Mesenchymal stem cell (in vitro differentiated cells and primary cell): ENCODE measurements at regions not wholly inside any gene's neighbourhood (a gene's known extent, or its start where the extent isn't known, plus 50 kb on each side); places are given as distances from the start of the nearest gene placed in this dataset.
"Not testable (repeated sequence)": the region's sequence is repeated elsewhere in the genome, so short reads cannot be mapped to it uniquely, and the experiment has no call there.

Experiments used
- DNase-seq: peaks from one replicate; pipeline ENCODE4 v3.0.0-alpha.2; 2013
- H2AFZ ChIP-seq: one replicate; pipeline ENCODE4 v1.6.1; 2013; ENCODE audit warnings: low read depth, mild to moderate bottlenecking, control low read depth, inconsistent platforms, low read length, moderate library complexity
- H2AK5ac ChIP-seq: 2 replicates; pipeline ENCODE4 v1.6.1; 2013; ENCODE audit warnings: low read length, moderate library complexity, mild to moderate bottlenecking, inconsistent platforms; ENCODE audit not compliant: severe bottlenecking
- H2BK120ac ChIP-seq: one replicate; pipeline ENCODE4 v1.6.1; 2013; ENCODE audit warnings: low read depth, mild to moderate bottlenecking, inconsistent platforms, low read length, moderate library complexity
- H2BK12ac ChIP-seq, 2 experiments: one replicate each; pipeline ENCODE4 v1.6.1; 2013; ENCODE audit warnings: inconsistent platforms in 2 of 2, low read length in 2 of 2, mild to moderate bottlenecking in 2 of 2, moderate library complexity in 2 of 2, control low read depth in 1 of 2
- H2BK15ac ChIP-seq: one replicate; pipeline ENCODE4 v1.6.1; 2013; ENCODE audit warnings: mild to moderate bottlenecking, low read depth, inconsistent platforms; ENCODE audit not compliant: poor library complexity, severe bottlenecking
- H2BK5ac ChIP-seq: 2 replicates; pipeline ENCODE4 v1.6.1; 2013; ENCODE audit warnings: low read depth, mild to moderate bottlenecking, low read length, control low read depth, inconsistent platforms; ENCODE audit not compliant: poor library complexity, severe bottlenecking
- H3K14ac ChIP-seq, 2 experiments: one replicate each; pipeline ENCODE4 v1.6.1; 2013; ENCODE audit warnings: inconsistent platforms in 2 of 2, low read length in 2 of 2, control low read depth in 1 of 2, mild to moderate bottlenecking in 1 of 2, moderate library complexity in 1 of 2
- H3K18ac ChIP-seq, 2 experiments: one replicate each; pipeline ENCODE4 v1.6.1; 2013; ENCODE audit warnings: inconsistent platforms in 2 of 2, low read length in 2 of 2, control low read depth in 1 of 2, low read depth in 1 of 2, mild to moderate bottlenecking in 1 of 2
- H3K23ac ChIP-seq, 2 experiments: one replicate each; pipeline ENCODE4 v1.6.1; 2013; ENCODE audit warnings: inconsistent platforms in 2 of 2, low read length in 2 of 2, mild to moderate bottlenecking in 2 of 2, moderate library complexity in 2 of 2, control low read depth in 1 of 2
- H3K27ac ChIP-seq: 2 replicates; pipeline ENCODE4 v1.5.1; 2013; ENCODE audit warnings: mild to moderate bottlenecking, moderate library complexity, low read length, control low read depth, inconsistent platforms; ENCODE audit not compliant: poor library complexity, severe bottlenecking
- H3K27me3 ChIP-seq, 2 experiments: 2 replicates each; pipeline versions ENCODE4 v1.6.1 to v1.7.0; 2013; ENCODE audit warnings: low read length in 2 of 2, mild to moderate bottlenecking in 2 of 2, moderate library complexity in 2 of 2, control low read depth in 1 of 2, inconsistent platforms in 1 of 2; ENCODE audit not compliant: control insufficient read depth in 1 of 2, insufficient read depth in 1 of 2
- H3K36me3 ChIP-seq, 2 experiments: 2 replicates each; pipeline versions ENCODE4 v1.6.1 to v1.7.0; 2013; ENCODE audit warnings: low read length in 2 of 2, control low read depth in 1 of 2, inconsistent platforms in 1 of 2, low read depth in 1 of 2, mild to moderate bottlenecking in 1 of 2; ENCODE audit not compliant: insufficient read depth in 2 of 2, control insufficient read depth in 1 of 2
- H3K4ac ChIP-seq, 2 experiments: one replicate each; pipeline ENCODE4 v1.6.1; 2013; ENCODE audit warnings: inconsistent platforms in 2 of 2, low read length in 2 of 2, mild to moderate bottlenecking in 2 of 2, moderate library complexity in 2 of 2, control low read depth in 1 of 2, low read depth in 1 of 2
- H3K4me1 ChIP-seq: 2 replicates; pipeline ENCODE4 v1.6.1; 2013; ENCODE audit warnings: low read depth, low read length, control low read depth; ENCODE audit not compliant: control insufficient read depth, insufficient read depth
- H3K4me2 ChIP-seq: 2 replicates; pipeline ENCODE4 v1.6.1; 2013; ENCODE audit warnings: low read length, mild to moderate bottlenecking, inconsistent platforms; ENCODE audit not compliant: poor library complexity, severe bottlenecking
- H3K4me3 ChIP-seq, 2 experiments: 2 replicates each; pipeline versions ENCODE4 v1.5.1 to v1.7.0; 2013; ENCODE audit warnings: low read length in 2 of 2, mild to moderate bottlenecking in 2 of 2, control low read depth in 1 of 2, low read depth in 1 of 2; ENCODE audit not compliant: insufficient read depth in 1 of 2
- H3K79me1 ChIP-seq: replicated peaks from 2 replicates; pipeline ENCODE4 v1.6.1; 2013; ENCODE audit warnings: mild to moderate bottlenecking, control low read depth, low read length, inconsistent platforms; ENCODE audit not compliant: poor library complexity, severe bottlenecking
- H3K9ac ChIP-seq: 2 replicates; pipeline ENCODE4 v1.7.0; 2013; ENCODE audit warnings: mild to moderate bottlenecking, low read length, moderate library complexity
- H3K9me3 ChIP-seq: 2 replicates; pipeline ENCODE4 v1.7.0; 2013; ENCODE audit warnings: mild to moderate bottlenecking, low read length; ENCODE audit not compliant: control insufficient read depth
- H4K8ac ChIP-seq: one replicate; pipeline ENCODE4 v1.6.1; 2013; ENCODE audit warnings: inconsistent platforms, mild to moderate bottlenecking, low read length, moderate library complexity
- H4K91ac ChIP-seq: one replicate; pipeline ENCODE4 v1.6.1; 2013; ENCODE audit warnings: mild to moderate bottlenecking, low read length, inconsistent platforms
- WGBS: methylation state at CpG from one replicate; pipeline ENCODE4 v1.1.7; 2013; ENCODE audit warnings: mixed read lengths; 5-methylcytosine and 5-hydroxymethylcytosine counted together

- Histone ChIP-seq H3K4ac (no peak overlapping the region), H4K8ac (peak overlapping the region; percentile 5), H3K4me3 (peak overlapping the region in 1 of 2 experiments; percentile 16), H3K4me2 (no peak overlapping the region), H3K18ac (no peak overlapping the region), H3K14ac (no peak overlapping the region), H2AFZ (no peak overlapping the region), H2BK12ac (no peak overlapping the region), H3K23ac (no peak overlapping the region), H3K36me3 (no peaks in the 10 kb centered on the region), H3K27ac (no peak overlapping the region), H4K91ac (no peak overlapping the region), H2BK5ac (no peak overlapping the region), H3K79me1 (no peaks in the 10 kb centered on the region), H3K27me3 (no peaks in the 10 kb centered on the region), H2BK15ac (no peak overlapping the region), H2BK120ac (no peak overlapping the region), H3K4me1 (peaks cover 9% of the 10 kb centered on the region), H2AK5ac (no peak overlapping the region), H3K9ac (no peak overlapping the region), H3K9me3 (no peaks in the 10 kb centered on the region)
- no peak for DNase-seq
These were observed 426.0 kb upstream of the DDI1 start for GRCh38 chr11:103610435-103610834.

GRCh38 chr11:103611526-103612260 lies 424.7 kb upstream of the DDI1 start:
- H3K9ac ChIP-seq, H4K91ac ChIP-seq, H2AK5ac ChIP-seq, H3K4me3 ChIP-seq, H2BK15ac ChIP-seq, H3K4ac ChIP-seq, H3K14ac ChIP-seq, H3K79me1 ChIP-seq, H3K4me1 ChIP-seq, H3K27me3 ChIP-seq, H3K36me3 ChIP-seq, H2BK120ac ChIP-seq, H3K4me2 ChIP-seq, H2BK12ac ChIP-seq, H3K23ac ChIP-seq, H2AFZ ChIP-seq, H3K18ac ChIP-seq, H3K9me3 ChIP-seq: not testable (repeated sequence)
- DNase-seq: peak; percentile 16
- Histone ChIP-seq H4K8ac (peak overlapping the region; percentile 64), H3K27ac (peak overlapping the region; percentile 80), H2BK5ac (peak overlapping the region; percentile 66)
- 81% methylated on average over 7 of the region's 7 CpGs for WGBS

GRCh38 chr11:103612451-103612850 lies 424.0 kb upstream of the DDI1 start:
- not testable (repeated sequence) for H3K4me1 ChIP-seq, H3K79me1 ChIP-seq, H2AK5ac ChIP-seq, H3K9ac ChIP-seq, H3K9me3 ChIP-seq, H2BK15ac ChIP-seq, H2BK12ac ChIP-seq, H3K4ac ChIP-seq, H3K23ac ChIP-seq, H2BK120ac ChIP-seq, H4K8ac ChIP-seq, H3K4me3 ChIP-seq, DNase-seq, H4K91ac ChIP-seq, H3K4me2 ChIP-seq, H2AFZ ChIP-seq, H3K18ac ChIP-seq, H3K14ac ChIP-seq, H2BK5ac ChIP-seq, H3K36me3 ChIP-seq, H3K27me3 ChIP-seq
- peak overlapping the region; percentile 80 for H3K27ac ChIP-seq
- WGBS: 95% methylated on average over 8 of the region's 9 CpGs

- H2BK120ac ChIP-seq, H2BK12ac ChIP-seq, H3K27me3 ChIP-seq, H2AK5ac ChIP-seq, H3K18ac ChIP-seq, H3K4me1 ChIP-seq, H3K4me3 ChIP-seq, H2AFZ ChIP-seq, H3K9me3 ChIP-seq, H3K23ac ChIP-seq, H3K14ac ChIP-seq, H3K36me3 ChIP-seq, H2BK15ac ChIP-seq, H3K9ac ChIP-seq, H3K27ac ChIP-seq, H3K79me1 ChIP-seq, H4K8ac ChIP-seq, H3K4me2 ChIP-seq, H4K91ac ChIP-seq, H2BK5ac ChIP-seq, DNase-seq, H3K4ac ChIP-seq: not testable (repeated sequence)
- 80% methylated on average over 2 of the region's 2 CpGs for WGBS
These were observed 419.9 kb upstream of the DDI1 start for GRCh38 chr11:103616586-103616985.
